Effector memory CD4-positive, alpha-beta T cell (primary cell): ENCODE measurements at regions not wholly inside any gene's neighbourhood (a gene's known extent, or its start where the extent isn't known, plus 50 kb on each side); places are given as distances from the start of the nearest gene placed in this dataset.

Experiments
- DNase-seq, 3 donors: peaks; one replicate each; pipeline ENCODE4 v3.0.0-alpha.2; 2020
- H3K27ac ChIP-seq: 2 replicates; pipeline ENCODE4 v1.7.0; 2013; ENCODE audit warnings: mild to moderate bottlenecking, low read length, moderate library complexity; ENCODE audit not compliant: insufficient read depth, poor library complexity, severe bottlenecking
- H3K27me3 ChIP-seq: replicated peaks from 2 replicates; pipeline ENCODE4 v1.7.0; 2013; ENCODE audit warnings: mild to moderate bottlenecking, low read length; ENCODE audit not compliant: insufficient read depth, control insufficient read depth, poor library complexity, severe bottlenecking
- H3K36me3 ChIP-seq: 2 replicates; pipeline ENCODE4 v1.7.0; 2013; ENCODE audit warnings: mild to moderate bottlenecking, low read length, moderate library complexity; ENCODE audit not compliant: control insufficient read depth, insufficient read depth
- H3K4me1 ChIP-seq: 2 replicates; pipeline ENCODE4 v1.7.0; 2013; ENCODE audit warnings: low read length, mild to moderate bottlenecking; ENCODE audit not compliant: control insufficient read depth, insufficient read depth, poor library complexity, severe bottlenecking
- H3K4me3 ChIP-seq: 2 replicates; pipeline ENCODE4 v1.7.0; 2013; ENCODE audit warnings: low read length, low read depth, mild to moderate bottlenecking; ENCODE audit not compliant: insufficient read depth, poor library complexity, severe bottlenecking
- H3K9me3 ChIP-seq: 2 replicates; pipeline ENCODE4 v1.7.0; 2013; ENCODE audit warnings: mild to moderate bottlenecking, low read length, moderate library complexity; ENCODE audit not compliant: control insufficient read depth

DNA sequence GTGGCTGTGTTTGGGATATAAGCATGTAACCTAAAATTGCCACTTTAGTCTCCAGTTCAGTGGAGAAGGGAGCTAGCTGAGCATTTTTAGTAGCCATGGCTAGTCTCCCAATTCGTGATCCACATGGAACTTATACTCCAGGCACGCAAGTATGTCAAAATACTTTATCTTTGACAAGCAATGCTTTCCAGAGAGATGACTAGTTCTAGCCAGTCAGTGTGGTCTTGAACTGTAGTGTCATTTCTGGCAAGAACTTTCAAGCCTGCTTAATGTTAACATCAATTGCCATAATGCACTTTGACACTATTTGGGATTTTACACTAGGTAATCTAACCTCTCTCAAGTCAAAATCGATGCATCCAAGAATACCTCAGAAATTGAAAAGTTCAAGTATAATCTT lies 660.0 kb downstream of the PTPRC start:
- Histone ChIP-seq H3K36me3 (no peaks in the 10 kb centered on the region), H3K4me3 (no peak overlapping the region), H3K27ac (no peak overlapping the region), H3K9me3 (no peaks in the 10 kb centered on the region), H3K4me1 (no peaks in the 10 kb centered on the region), H3K27me3 (no peaks in the 10 kb centered on the region)
- no peak for DNase-seq

DNA sequence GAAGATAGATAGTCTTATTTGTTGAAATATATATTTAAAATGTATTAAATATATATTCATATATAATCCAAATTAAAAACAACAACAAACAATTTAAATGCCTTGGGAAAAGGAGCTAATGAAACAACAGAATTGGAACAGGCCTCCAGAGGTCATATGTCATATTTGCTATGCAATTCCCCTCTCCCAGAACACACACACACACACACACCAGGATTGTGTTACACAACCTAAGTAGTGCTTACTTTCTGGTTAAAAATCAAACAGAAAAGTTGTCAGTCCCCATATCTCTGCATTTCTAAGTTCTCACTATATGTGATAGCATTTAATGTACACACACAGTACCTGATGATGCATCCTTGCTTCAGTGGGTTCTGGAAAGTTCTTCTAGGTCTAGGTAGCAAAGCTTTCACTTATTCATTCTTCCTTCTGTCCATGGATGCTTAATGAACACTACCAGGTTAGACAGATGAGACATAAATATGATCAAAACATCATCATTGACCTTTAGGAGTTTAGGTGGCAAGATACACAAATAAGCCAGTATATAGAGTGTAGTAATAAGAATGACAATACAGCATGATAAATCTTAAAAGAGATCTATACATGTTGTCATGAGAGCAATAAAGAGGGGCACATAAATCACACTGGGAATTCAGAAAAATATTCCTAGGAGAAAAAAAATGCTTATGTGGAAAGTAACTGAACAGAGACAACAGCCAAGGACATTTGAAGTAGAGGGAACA lies 662.8 kb downstream of the PTPRC start:
- Histone ChIP-seq H3K27me3 (no peaks in the 10 kb centered on the region), H3K4me1 (no peaks in the 10 kb centered on the region), H3K9me3 (no peaks in the 10 kb centered on the region), H3K4me3 (no peak overlapping the region), H3K27ac (no peak overlapping the region), H3K36me3 (no peaks in the 10 kb centered on the region)
- no peak for DNase-seq

DNA sequence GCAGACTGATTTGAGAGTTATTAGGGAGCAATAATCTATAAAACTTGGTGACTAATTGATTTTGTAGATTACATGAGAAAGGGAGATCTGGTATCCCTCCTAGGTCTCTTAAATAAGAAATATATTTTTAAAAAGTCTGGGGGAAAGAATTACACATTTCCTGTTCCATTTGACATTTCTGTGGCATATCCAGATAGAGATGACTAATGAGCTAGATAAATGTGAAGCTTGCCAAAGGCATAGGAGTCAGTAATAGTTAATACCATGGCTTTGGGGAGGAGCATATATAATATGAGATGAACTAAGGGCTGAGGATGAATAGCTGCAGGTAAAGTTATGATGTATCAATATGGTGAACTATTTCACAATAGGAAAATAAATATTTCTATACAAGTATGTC lies 663.7 kb downstream of the PTPRC start:
- Histone ChIP-seq H3K9me3 (no peaks in the 10 kb centered on the region), H3K4me3 (no peak overlapping the region)
- no peak for DNase-seq

DNA sequence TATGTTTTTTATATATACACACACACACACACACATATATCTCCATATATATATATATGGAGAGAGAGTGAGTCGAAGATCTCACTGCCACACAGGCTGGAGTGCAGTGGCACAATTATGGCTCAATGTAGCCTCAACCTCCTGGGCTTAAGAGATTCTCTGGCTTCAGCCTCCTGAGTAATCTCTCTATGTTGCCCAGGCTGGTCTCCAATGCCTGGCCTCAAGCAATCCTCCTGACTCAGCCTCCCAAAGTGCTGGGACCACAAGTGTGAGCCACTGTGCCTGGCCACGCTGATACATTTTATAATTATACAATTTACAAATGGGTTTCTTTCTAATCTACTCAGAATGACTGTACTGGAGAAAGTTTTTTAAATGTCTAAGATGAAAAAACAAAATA lies 664.2 kb downstream of the PTPRC start:
- Histone ChIP-seq H3K27me3 (no peaks in the 10 kb centered on the region), H3K4me1 (no peaks in the 10 kb centered on the region)
- DNase-seq: no peak

More for the DNA sequence above, 663.7 kb downstream of the PTPRC start:
- Histone ChIP-seq H3K27me3 (no peaks in the 10 kb centered on the region), H3K4me1 (no peaks in the 10 kb centered on the region), H3K27ac (no peak overlapping the region), H3K36me3 (no peaks in the 10 kb centered on the region)

DNA sequence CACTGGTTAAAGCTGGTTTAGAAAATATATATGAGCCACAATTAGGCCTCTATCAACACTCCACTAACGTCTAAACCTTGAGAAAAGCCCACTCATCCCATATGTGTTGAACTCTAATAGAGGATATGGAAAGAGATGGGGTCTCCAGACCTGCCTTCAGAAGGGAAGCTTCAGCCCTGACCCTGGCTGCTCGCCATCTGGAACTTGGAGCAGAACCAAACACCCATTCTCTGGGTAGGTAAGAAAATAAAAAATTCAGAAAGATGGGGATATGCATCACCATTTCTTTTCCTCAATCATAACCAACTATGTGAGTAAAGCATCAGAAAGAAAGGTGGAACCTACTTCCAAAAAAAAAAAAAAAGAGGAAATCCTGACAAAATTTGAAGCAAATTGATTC lies 666.2 kb downstream of the PTPRC start:
- no peak overlapping the region for H3K27ac ChIP-seq
- H3K9me3 ChIP-seq: no peaks in the 10 kb centered on the region
- H3K36me3 ChIP-seq: no peaks in the 10 kb centered on the region
- H3K4me1 ChIP-seq: no peaks in the 10 kb centered on the region
- no peak overlapping the region for H3K4me3 ChIP-seq
- no peaks in the 10 kb centered on the region for H3K27me3 ChIP-seq
- no peak for DNase-seq

More for the DNA sequence above, 664.2 kb downstream of the PTPRC start:
- Histone ChIP-seq H3K9me3 (no peaks in the 10 kb centered on the region), H3K27ac (no peak overlapping the region), H3K4me3 (no peak overlapping the region), H3K36me3 (no peaks in the 10 kb centered on the region)

DNA sequence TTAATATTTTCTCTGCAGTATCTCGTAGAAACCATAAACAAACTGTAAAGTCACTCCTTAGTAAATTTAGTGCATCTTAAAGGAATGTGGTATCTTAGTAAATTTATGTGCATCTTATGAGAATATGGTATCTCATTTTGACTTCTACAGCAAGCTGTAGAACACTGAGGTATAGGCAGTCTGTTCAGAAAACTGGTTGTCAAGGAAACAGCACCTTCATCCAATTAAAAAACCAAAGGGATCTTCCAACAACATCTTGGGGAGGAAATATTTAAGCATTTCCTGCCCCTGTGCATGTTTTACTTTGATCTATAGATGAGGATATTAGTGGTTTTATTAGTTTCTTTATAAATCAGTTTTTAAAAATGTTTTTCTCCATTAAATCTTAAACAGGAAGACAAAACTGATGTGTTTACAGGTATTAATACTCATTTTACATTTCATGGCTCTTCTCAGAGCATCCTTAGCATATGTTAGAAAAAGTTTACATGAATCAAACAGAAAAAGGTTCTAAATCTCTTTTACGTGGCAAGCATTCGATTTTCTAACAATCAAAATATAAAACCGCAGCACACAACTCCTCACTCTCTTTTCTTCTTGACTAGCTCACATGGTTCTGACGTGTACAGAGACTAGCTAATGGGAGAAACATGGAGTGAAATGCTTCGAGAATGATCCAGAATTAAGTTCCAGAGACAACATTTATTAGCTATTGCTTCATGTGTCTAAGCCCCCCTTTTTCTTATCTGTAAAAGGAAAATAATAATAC lies 668.8 kb downstream of the PTPRC start:
- Histone ChIP-seq H3K4me3 (no peak overlapping the region), H3K27ac (no peak overlapping the region), H3K9me3 (no peaks in the 10 kb centered on the region), H3K27me3 (no peaks in the 10 kb centered on the region), H3K4me1 (no peaks in the 10 kb centered on the region), H3K36me3 (no peaks in the 10 kb centered on the region)
- no peak for DNase-seq

DNA sequence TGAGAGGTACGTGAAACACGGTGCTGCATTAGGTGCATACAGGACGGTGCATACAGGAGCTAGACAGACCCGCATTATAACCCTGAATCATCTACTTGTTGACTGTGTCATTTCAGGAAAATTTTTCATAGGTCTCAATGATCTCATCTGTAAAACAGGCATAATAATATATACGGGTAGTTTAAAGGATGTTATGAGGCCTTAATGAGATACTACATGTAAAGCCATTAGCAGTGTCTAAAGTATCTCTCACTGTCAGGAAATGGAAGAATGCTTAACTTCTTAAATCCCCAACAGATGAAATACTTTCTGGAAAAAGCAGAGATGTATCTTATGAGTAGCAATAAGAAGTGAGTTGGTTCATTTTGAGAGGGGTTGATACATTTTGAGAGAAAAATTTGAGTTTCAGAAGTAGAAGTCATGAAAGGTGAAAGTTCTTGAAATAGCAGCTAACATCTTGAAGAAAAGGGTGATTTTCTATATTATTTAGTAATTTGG lies 669.6 kb downstream of the PTPRC start:
- H3K9me3 ChIP-seq: no peaks in the 10 kb centered on the region
- no peaks in the 10 kb centered on the region for H3K4me1 ChIP-seq
- H3K4me3 ChIP-seq: no peak overlapping the region
- H3K27me3 ChIP-seq: no peaks in the 10 kb centered on the region
- no peak overlapping the region for H3K27ac ChIP-seq
- no peaks in the 10 kb centered on the region for H3K36me3 ChIP-seq
- DNase-seq: no peak

DNA sequence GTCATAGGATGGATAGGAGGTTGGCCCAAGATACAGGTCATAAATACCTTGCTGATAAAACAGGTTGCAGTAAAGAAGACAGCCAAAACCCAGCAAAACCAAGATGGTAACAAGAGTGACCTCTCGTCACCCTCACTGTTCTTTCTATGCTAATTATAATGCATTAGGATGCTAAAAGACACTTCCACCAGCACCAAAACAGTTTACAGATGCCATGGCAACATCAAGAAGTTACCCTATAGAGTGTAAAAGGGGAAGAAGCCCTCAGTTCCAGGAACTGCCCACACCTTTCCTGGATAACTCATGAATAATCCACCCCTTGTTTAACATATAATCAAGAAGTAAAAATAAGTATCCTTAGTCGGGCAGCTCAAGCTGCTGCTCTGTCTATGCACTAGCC lies 671.9 kb downstream of the PTPRC start:
- Histone ChIP-seq H3K27me3 (no peaks in the 10 kb centered on the region), H3K36me3 (no peaks in the 10 kb centered on the region), H3K4me3 (no peak overlapping the region), H3K4me1 (no peaks in the 10 kb centered on the region), H3K9me3 (no peaks in the 10 kb centered on the region), H3K27ac (no peak overlapping the region)
- DNase-seq: no peak

DNA sequence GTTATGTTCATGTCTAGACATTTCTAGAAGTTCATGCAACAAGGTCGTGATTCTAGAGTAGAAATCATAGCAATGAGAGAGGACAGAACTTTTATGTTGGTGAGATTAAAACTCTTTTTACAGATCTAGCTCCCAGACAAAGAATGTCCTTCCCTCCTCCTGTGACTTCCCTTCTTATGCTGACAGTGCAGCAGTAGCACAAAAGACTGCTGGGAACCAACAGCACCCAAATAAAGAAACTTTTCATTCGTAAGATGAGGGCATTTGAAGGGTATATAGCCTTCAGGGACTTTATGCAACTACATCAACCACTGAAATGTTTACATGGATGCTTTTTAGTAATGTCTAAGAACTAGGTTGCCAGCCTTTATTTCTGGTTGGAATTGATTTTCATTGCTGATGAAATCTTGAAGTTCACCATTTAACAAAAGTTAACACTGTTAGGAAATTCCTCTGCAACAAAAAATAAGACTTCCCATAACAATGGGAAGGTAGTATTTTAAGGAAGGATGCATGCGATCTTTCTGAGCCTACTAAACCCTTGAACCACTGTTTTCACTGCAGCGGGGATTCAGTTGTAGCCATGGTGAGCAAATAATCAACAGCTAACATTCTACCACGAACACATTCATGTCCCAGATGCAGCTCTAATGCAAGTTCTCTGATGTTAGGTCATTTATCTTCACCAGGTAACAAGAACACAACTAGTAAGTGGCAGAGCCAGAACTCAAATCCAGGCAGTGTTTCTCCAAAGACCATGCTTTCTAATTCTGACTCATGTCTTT lies 672.8 kb downstream of the PTPRC start:
- Histone ChIP-seq H3K4me3 (no peak overlapping the region), H3K36me3 (no peaks in the 10 kb centered on the region), H3K27ac (no peak overlapping the region), H3K4me1 (no peaks in the 10 kb centered on the region), H3K27me3 (no peaks in the 10 kb centered on the region), H3K9me3 (no peaks in the 10 kb centered on the region)
- DNase-seq: no peak
